Trophoblast cell (in vitro differentiated cells and primary cell): ENCODE measurements at regions not wholly inside any gene's neighbourhood (a gene's known extent, or its start where the extent isn't known, plus 50 kb on each side); places are given as distances from the start of the nearest gene placed in this dataset.

Experiments used
- DNase-seq, 2 donors: peaks; one replicate each; pipeline ENCODE4 v3.0.0-alpha.2; 2016
- H2AFZ ChIP-seq: 2 replicates; pipeline ENCODE4 v1.6.1; 2013; ENCODE audit warnings: low read length, moderate library complexity, mild to moderate bottlenecking; ENCODE audit not compliant: insufficient read depth, poor library complexity
- H2AK5ac ChIP-seq: 2 replicates; pipeline ENCODE4 v1.6.1; 2013; ENCODE audit warnings: mild to moderate bottlenecking, low read length
- H2BK120ac ChIP-seq: 2 replicates; pipeline ENCODE4 v1.6.1; 2013; ENCODE audit warnings: low read length, mild to moderate bottlenecking, moderate library complexity; ENCODE audit not compliant: insufficient read depth, poor library complexity
- H2BK12ac ChIP-seq: 2 replicates; pipeline ENCODE4 v1.6.1; 2013; ENCODE audit warnings: mild to moderate bottlenecking, low read length, moderate library complexity
- H2BK5ac ChIP-seq: 2 replicates; pipeline ENCODE4 v1.6.1; 2013; ENCODE audit warnings: low read length, low read depth, moderate library complexity, mild to moderate bottlenecking; ENCODE audit not compliant: poor library complexity
- H3K14ac ChIP-seq: 2 replicates; pipeline ENCODE4 v1.6.1; 2013; ENCODE audit warnings: mild to moderate bottlenecking, low read length
- H3K18ac ChIP-seq: 2 replicates; pipeline ENCODE4 v1.6.1; 2013; ENCODE audit warnings: mild to moderate bottlenecking, low read length
- H3K23ac ChIP-seq: 2 replicates; pipeline ENCODE4 v1.6.1; 2013; ENCODE audit warnings: low read length
- H3K27ac ChIP-seq: 2 replicates; pipeline ENCODE4 v1.5.1; 2013; ENCODE audit warnings: low read depth, mild to moderate bottlenecking, inconsistent platforms, low read length, moderate library complexity
- H3K27me3 ChIP-seq: 2 replicates; pipeline ENCODE4 v1.6.1; 2013; ENCODE audit warnings: inconsistent platforms, mild to moderate bottlenecking, low read length, moderate library complexity; ENCODE audit not compliant: insufficient read depth
- H3K36me3 ChIP-seq, 2 experiments: 1 replicate in 1 of 2; 2 replicates in 1 of 2; pipeline ENCODE4 v1.6.1; 2013; ENCODE audit warnings: low read length in 2 of 2, mild to moderate bottlenecking in 2 of 2, moderate library complexity in 1 of 2; ENCODE audit not compliant: insufficient read depth in 2 of 2, control insufficient read depth in 1 of 2
- H3K4ac ChIP-seq: 2 replicates; pipeline ENCODE4 v1.6.1; 2013; ENCODE audit warnings: low read depth, mild to moderate bottlenecking, low read length, moderate library complexity
- H3K4me1 ChIP-seq, 2 experiments: 1 replicate in 1 of 2; 2 replicates in 1 of 2; pipeline ENCODE4 v1.6.1; 2013; ENCODE audit warnings: low read length in 2 of 2, mild to moderate bottlenecking in 2 of 2, moderate library complexity in 1 of 2; ENCODE audit not compliant: insufficient read depth in 2 of 2, control insufficient read depth in 1 of 2
- H3K4me2 ChIP-seq: 2 replicates; pipeline ENCODE4 v1.6.1; 2013; ENCODE audit warnings: inconsistent platforms, mild to moderate bottlenecking, low read length, moderate library complexity
- H3K4me3 ChIP-seq: 2 replicates; pipeline ENCODE4 v1.5.1; 2013; ENCODE audit warnings: mild to moderate bottlenecking, low read depth, low read length, inconsistent platforms
- H3K79me1 ChIP-seq: one replicate; pipeline ENCODE4 v1.6.1; 2013; ENCODE audit warnings: low read length
- H3K79me2 ChIP-seq: 2 replicates; pipeline ENCODE4 v1.6.1; 2013; ENCODE audit warnings: low read length, mild to moderate bottlenecking; ENCODE audit not compliant: control insufficient read depth, insufficient read depth, poor library complexity
- H3K9ac ChIP-seq: 2 replicates; pipeline ENCODE4 v1.6.1; 2013; ENCODE audit warnings: mild to moderate bottlenecking, low read length
- H3K9me3 ChIP-seq: 2 replicates; pipeline ENCODE4 v1.6.1; 2013; ENCODE audit warnings: low read depth, mild to moderate bottlenecking, control low read depth, inconsistent platforms, low read length; ENCODE audit not compliant: insufficient read depth
- H4K12ac ChIP-seq: 2 replicates; pipeline ENCODE4 v1.6.1; 2013; ENCODE audit warnings: low read depth, mild to moderate bottlenecking, low read length, moderate library complexity
- H4K8ac ChIP-seq: 2 replicates; pipeline ENCODE4 v1.6.1; 2013; ENCODE audit warnings: low read depth, mild to moderate bottlenecking, low read length, moderate library complexity
- H4K91ac ChIP-seq: one replicate; pipeline ENCODE4 v1.6.1; 2013; ENCODE audit warnings: low read depth, mild to moderate bottlenecking, low read length, moderate library complexity
- WGBS: extraction: QIAGEN DNeasy Blood & Tissue Kit; methylation state at CpG from one replicate; pipeline ENCODE4 v1.1.7; 2013; ENCODE audit warnings: missing lambda C conversion rate; ENCODE audit not compliant: insufficient read length, insufficient coverage; ENCODE audit errors: extremely low coverage; 5-methylcytosine and 5-hydroxymethylcytosine counted together

DNA sequence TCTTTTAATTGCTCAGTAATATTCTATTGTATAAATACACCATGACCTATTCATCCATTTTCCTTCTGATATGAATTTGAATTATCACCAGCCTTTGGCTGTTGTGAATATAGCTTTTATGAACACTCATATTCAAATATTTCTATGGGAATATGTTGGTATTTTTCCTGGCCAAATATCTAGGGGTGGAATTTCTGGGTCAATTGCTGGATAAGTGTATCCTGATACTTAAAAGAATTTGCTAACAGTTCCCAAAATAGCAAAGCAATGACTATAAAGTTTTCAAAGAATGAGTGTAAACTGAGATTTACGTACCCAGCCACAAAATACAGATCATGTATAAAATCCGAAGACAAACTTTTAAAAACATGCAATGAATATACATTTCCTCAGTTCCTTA, 148.7 kb upstream of the CLEC14A start:
- H3K4me1 ChIP-seq = no peaks in the 10 kb centered on the region
- H3K9me3 ChIP-seq = no peaks in the 10 kb centered on the region
- no peaks in the 10 kb centered on the region for H3K79me2 ChIP-seq
- no peak overlapping the region for H4K8ac ChIP-seq
- no peaks in the 10 kb centered on the region for H3K27me3 ChIP-seq
- H3K9ac ChIP-seq = no peak overlapping the region
- no peak overlapping the region for H4K91ac ChIP-seq
- DNase-seq = no peak
- no peak overlapping the region for H2AFZ ChIP-seq
- no peaks in the 10 kb centered on the region for H3K36me3 ChIP-seq
- H3K23ac ChIP-seq = no peak overlapping the region
- no peak overlapping the region for H2BK5ac ChIP-seq
- no peak overlapping the region for H4K12ac ChIP-seq
- H3K4ac ChIP-seq = no peak overlapping the region
- no CpG with 5 or more reads among the region's 2 CpGs for WGBS
- no peak overlapping the region for H3K27ac ChIP-seq
- no peak overlapping the region for H2BK120ac ChIP-seq
- no peaks in the 10 kb centered on the region for H3K79me1 ChIP-seq
- H2BK12ac ChIP-seq = no peak overlapping the region
- no peak overlapping the region for H2AK5ac ChIP-seq
- H3K14ac ChIP-seq = no peak overlapping the region
- H3K4me3 ChIP-seq = no peak overlapping the region
- H3K4me2 ChIP-seq = no peak overlapping the region
- no peak overlapping the region for H3K18ac ChIP-seq

DNA sequence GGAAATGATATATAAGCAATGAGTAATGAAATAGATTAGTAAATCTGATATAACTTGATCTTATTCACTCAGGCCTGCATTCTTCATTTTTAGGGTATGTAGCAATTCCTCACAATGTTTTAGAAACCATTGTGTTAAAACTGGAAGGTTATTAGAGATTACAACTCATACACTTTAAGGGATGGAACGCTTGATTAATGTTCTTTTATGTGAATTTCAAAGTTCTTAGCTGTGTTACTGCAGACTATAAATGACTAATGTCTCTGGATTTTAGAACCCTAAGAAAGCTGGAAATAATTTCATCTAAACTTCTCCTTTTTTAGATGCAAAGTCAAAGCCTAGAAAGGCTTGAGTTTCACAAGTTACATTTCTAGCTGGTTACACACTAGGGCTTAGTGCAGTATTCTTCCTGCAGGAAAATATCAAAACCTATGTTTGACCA, 148.2 kb upstream of the CLEC14A start:
- H2AFZ ChIP-seq = no peak overlapping the region
- H2BK5ac ChIP-seq = no peak overlapping the region
- no peak overlapping the region for H4K12ac ChIP-seq
- H3K9me3 ChIP-seq = no peaks in the 10 kb centered on the region
- no peak overlapping the region for H4K91ac ChIP-seq
- no peak overlapping the region for H3K4ac ChIP-seq
- H4K8ac ChIP-seq = no peak overlapping the region
- H3K18ac ChIP-seq = no peak overlapping the region
- no peaks in the 10 kb centered on the region for H3K36me3 ChIP-seq
- no peak overlapping the region for H3K14ac ChIP-seq
- no peak for DNase-seq
- no peak overlapping the region for H2BK120ac ChIP-seq
- H3K27me3 ChIP-seq = no peaks in the 10 kb centered on the region
- H2AK5ac ChIP-seq = no peak overlapping the region
- H3K4me2 ChIP-seq = no peak overlapping the region
- H3K27ac ChIP-seq = no peak overlapping the region
- H3K23ac ChIP-seq = no peak overlapping the region
- H3K9ac ChIP-seq = no peak overlapping the region
- H3K4me3 ChIP-seq = no peak overlapping the region
- no peaks in the 10 kb centered on the region for H3K4me1 ChIP-seq
- no CpG with 5 or more reads among the region's 1 CpG for WGBS
- no peak overlapping the region for H2BK12ac ChIP-seq
- H3K79me1 ChIP-seq = no peaks in the 10 kb centered on the region
- no peaks in the 10 kb centered on the region for H3K79me2 ChIP-seq

GRCh38 chr14:38400751-38401150, 144.9 kb upstream of the CLEC14A start:
- H2AK5ac ChIP-seq = no peak overlapping the region
- no peak overlapping the region for H3K18ac ChIP-seq
- no peak overlapping the region for H3K27ac ChIP-seq
- H3K14ac ChIP-seq = no peak overlapping the region
- H3K79me1 ChIP-seq = no peaks in the 10 kb centered on the region
- no peaks in the 10 kb centered on the region for H3K27me3 ChIP-seq
- H3K79me2 ChIP-seq = no peaks in the 10 kb centered on the region
- H3K9me3 ChIP-seq = no peaks in the 10 kb centered on the region
- no peaks in the 10 kb centered on the region for H3K36me3 ChIP-seq
- H2BK12ac ChIP-seq = no peak overlapping the region
- H3K4me3 ChIP-seq = no peak overlapping the region
- no peak overlapping the region for H2BK5ac ChIP-seq
- H2BK120ac ChIP-seq = no peak overlapping the region
- no peak overlapping the region for H3K9ac ChIP-seq
- H2AFZ ChIP-seq = no peak overlapping the region
- no CpG with 5 or more reads among the region's 3 CpGs for WGBS
- no peak overlapping the region for H4K91ac ChIP-seq
- no peak overlapping the region for H3K23ac ChIP-seq
- DNase-seq = no peak
- no peak overlapping the region for H4K12ac ChIP-seq
- H3K4me1 ChIP-seq = no peaks in the 10 kb centered on the region
- no peak overlapping the region for H3K4ac ChIP-seq
- H3K4me2 ChIP-seq = no peak overlapping the region
- no peak overlapping the region for H4K8ac ChIP-seq

DNA sequence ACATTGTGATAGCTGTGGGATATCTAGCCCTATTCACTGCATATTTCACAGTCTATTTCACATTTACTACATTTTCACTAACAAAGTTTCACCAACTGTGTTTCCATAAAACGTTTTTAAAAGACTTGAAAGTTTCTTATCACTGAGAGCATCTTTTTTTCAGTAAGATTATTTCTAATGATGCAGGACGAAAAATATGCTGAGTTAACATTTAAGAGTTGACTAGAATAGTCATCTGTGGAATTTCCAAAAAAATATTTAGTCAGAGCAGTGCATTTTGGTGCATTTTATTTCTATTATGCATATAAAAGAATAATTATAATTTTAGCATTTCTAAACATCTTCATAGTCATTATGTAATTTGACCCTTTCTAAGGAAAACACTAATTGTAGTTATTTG, 143.8 kb upstream of the CLEC14A start:
- DNase-seq = no peak

More for the DNA sequence above, 143.8 kb upstream of the CLEC14A start:
- no peaks in the 10 kb centered on the region for H3K9me3 ChIP-seq
- H2AK5ac ChIP-seq = no peak overlapping the region
- H3K79me2 ChIP-seq = no peaks in the 10 kb centered on the region
- H3K23ac ChIP-seq = no peak overlapping the region
- no CpG with 5 or more reads among the region's 2 CpGs for WGBS
- H3K36me3 ChIP-seq = no peaks in the 10 kb centered on the region
- no peak overlapping the region for H3K4me3 ChIP-seq
- no peak overlapping the region for H3K18ac ChIP-seq
- no peak overlapping the region for H3K4ac ChIP-seq
- H2AFZ ChIP-seq = no peak overlapping the region
- no peak overlapping the region for H2BK5ac ChIP-seq
- H4K12ac ChIP-seq = no peak overlapping the region
- H3K27ac ChIP-seq = no peak overlapping the region
- H3K4me1 ChIP-seq = no peaks in the 10 kb centered on the region
- no peak overlapping the region for H4K8ac ChIP-seq
- no peaks in the 10 kb centered on the region for H3K27me3 ChIP-seq
- H3K4me2 ChIP-seq = no peak overlapping the region
- H4K91ac ChIP-seq = no peak overlapping the region
- H3K79me1 ChIP-seq = no peaks in the 10 kb centered on the region
- no peak overlapping the region for H3K14ac ChIP-seq
- no peak overlapping the region for H2BK12ac ChIP-seq
- no peak overlapping the region for H3K9ac ChIP-seq
- H2BK120ac ChIP-seq = no peak overlapping the region
